H9 (cell line): ENCODE measurements at regions not wholly inside any gene's neighbourhood (a gene's known extent, or its start where the extent isn't known, plus 50 kb on each side); places are given as distances from the start of the nearest gene placed in this dataset.

Source experiments
- DNase-seq: peaks from one replicate; pipeline ENCODE4 v3.0.0-alpha.2; 2017
- H2AFZ ChIP-seq: one replicate; pipeline ENCODE4 v1.6.1; 2013; ENCODE audit warnings: mild to moderate bottlenecking, low read length, control low read depth, moderate library complexity
- H2AK5ac ChIP-seq: 2 replicates; pipeline ENCODE4 v1.6.1; 2013; ENCODE audit warnings: low read length, control low read depth, mixed read lengths; ENCODE audit not compliant: insufficient read length
- H2BK120ac ChIP-seq: one replicate; pipeline ENCODE4 v1.6.1; 2013; ENCODE audit warnings: low read depth, mild to moderate bottlenecking, low read length, control low read depth, inconsistent platforms; ENCODE audit not compliant: poor library complexity, severe bottlenecking
- H2BK12ac ChIP-seq: 2 replicates; pipeline ENCODE4 v1.6.1; 2013; ENCODE audit warnings: low read length, control low read depth, mixed read lengths, low read depth; ENCODE audit not compliant: insufficient read length
- H2BK15ac ChIP-seq: 2 replicates; pipeline ENCODE4 v1.6.1; 2013; ENCODE audit warnings: low read depth, low read length, control low read depth
- H2BK20ac ChIP-seq: one replicate; pipeline ENCODE4 v1.6.1; 2013; ENCODE audit warnings: low read depth, mild to moderate bottlenecking, low read length, control low read depth, inconsistent platforms; ENCODE audit not compliant: poor library complexity, severe bottlenecking
- H2BK5ac ChIP-seq: 2 replicates; pipeline ENCODE4 v1.6.1; 2013; ENCODE audit warnings: low read length, control low read depth, mixed read lengths; ENCODE audit not compliant: insufficient read length
- H3K14ac ChIP-seq: 2 replicates; pipeline ENCODE4 v1.6.1; 2013; ENCODE audit warnings: low read length, control low read depth; ENCODE audit not compliant: insufficient read depth
- H3K18ac ChIP-seq: 2 replicates; pipeline ENCODE4 v1.6.1; 2013; ENCODE audit warnings: low read depth, mild to moderate bottlenecking, mixed read lengths, low read length, control low read depth; ENCODE audit not compliant: insufficient read length
- H3K23ac ChIP-seq: 2 replicates; pipeline ENCODE4 v1.6.1; 2013; ENCODE audit warnings: low read length, control low read depth, mixed read lengths, low read depth; ENCODE audit not compliant: insufficient read length
- H3K23me2 ChIP-seq: 2 replicates; pipeline ENCODE4 v1.6.1; 2013; ENCODE audit warnings: low read depth, mild to moderate bottlenecking, mixed read lengths, low read length, control low read depth; ENCODE audit not compliant: insufficient read length, poor library complexity, severe bottlenecking
- H3K27ac ChIP-seq: 2 replicates; pipeline ENCODE4 v1.5.1; 2013; ENCODE audit warnings: low read length, control low read depth, mixed read lengths, low read depth; ENCODE audit not compliant: insufficient read length
- H3K27me3 ChIP-seq: 2 replicates; pipeline ENCODE4 v1.6.1; 2013; ENCODE audit warnings: low read length, control low read depth, inconsistent platforms; ENCODE audit not compliant: insufficient read depth
- H3K4ac ChIP-seq: 2 replicates; pipeline ENCODE4 v1.6.1; 2013; ENCODE audit warnings: low read depth, mild to moderate bottlenecking, control low read depth, inconsistent platforms, low read length, moderate library complexity
- H3K4me1 ChIP-seq: 2 replicates; pipeline ENCODE4 v1.6.1; 2013; ENCODE audit warnings: low read length, control low read depth, inconsistent platforms; ENCODE audit not compliant: insufficient read depth
- H3K4me2 ChIP-seq: 2 replicates; pipeline ENCODE4 v1.6.1; 2013; ENCODE audit warnings: low read length, control low read depth, mixed read lengths; ENCODE audit not compliant: insufficient read length, insufficient read depth
- H3K56ac ChIP-seq: 2 replicates; pipeline ENCODE4 v1.6.1; 2013; ENCODE audit warnings: low read depth, mild to moderate bottlenecking, mixed read lengths, low read length, control low read depth; ENCODE audit not compliant: insufficient read length
- H3K79me1 ChIP-seq: 2 replicates; pipeline ENCODE4 v1.6.1; 2013; ENCODE audit warnings: low read depth, mild to moderate bottlenecking, moderate library complexity, low read length, control low read depth, inconsistent platforms; ENCODE audit not compliant: insufficient read depth, poor library complexity, severe bottlenecking
- H3K79me2 ChIP-seq: 2 replicates; pipeline ENCODE4 v1.6.1; 2013; ENCODE audit warnings: low read length, control low read depth, inconsistent platforms; ENCODE audit not compliant: insufficient read depth
- H3K9ac ChIP-seq: 2 replicates; pipeline ENCODE4 v1.6.1; 2013; ENCODE audit warnings: low read length, control low read depth, mixed read lengths; ENCODE audit not compliant: insufficient read length; ENCODE audit errors: extremely low read depth
- H3K9me3 ChIP-seq: one replicate; pipeline ENCODE4 v1.6.1; 2013; ENCODE audit warnings: low read depth, low read length, inconsistent platforms; ENCODE audit not compliant: control insufficient read depth
- H3T11ph ChIP-seq: one replicate; pipeline ENCODE4 v1.6.1; 2013; ENCODE audit warnings: mild to moderate bottlenecking, low read length, control low read depth, inconsistent platforms
- H4K20me1 ChIP-seq: one replicate; pipeline ENCODE4 v1.6.1; 2013; ENCODE audit not compliant: control insufficient read depth, insufficient read length, insufficient read depth
- H4K5ac ChIP-seq: 2 replicates; pipeline ENCODE4 v1.6.1; 2013; ENCODE audit warnings: low read depth, mild to moderate bottlenecking, mixed read lengths, low read length, control low read depth; ENCODE audit not compliant: insufficient read length
- H4K8ac ChIP-seq: replicated peaks from 2 replicates; pipeline ENCODE4 v1.6.1; 2013; ENCODE audit warnings: low read length, control low read depth, mixed read lengths, low read depth; ENCODE audit not compliant: insufficient read length
- H4K91ac ChIP-seq: 2 replicates; pipeline ENCODE4 v1.6.1; 2013; ENCODE audit warnings: low read depth, mild to moderate bottlenecking, moderate library complexity, mixed read lengths, low read length, control low read depth; ENCODE audit not compliant: insufficient read length
- H3K27ac Mint-ChIP-seq, 3 experiments: 2 replicates in 2 of 3; 3 replicates in 1 of 3; pipeline ENCODE4 v1.8.0; 2020 to 2021; ENCODE audit warnings: mixed read lengths in 3 of 3, mild to moderate bottlenecking in 1 of 3, moderate library complexity in 1 of 3
- H3K27me3 Mint-ChIP-seq: 2 replicates; pipeline ENCODE4 v1.8.0; 2021; ENCODE audit warnings: low read depth, mild to moderate bottlenecking, moderate library complexity, mixed read lengths
- H3K36me3 Mint-ChIP-seq, 3 experiments: 2 replicates in 2 of 3; 3 replicates in 1 of 3; pipeline ENCODE4 v1.8.0; 2020 to 2021; ENCODE audit warnings: low read depth in 3 of 3, mixed read lengths in 3 of 3; ENCODE audit not compliant: insufficient read depth in 1 of 3
- H3K4me1 Mint-ChIP-seq, 2 experiments: 2 replicates each; pipeline ENCODE4 v1.8.0; 2020; ENCODE audit warnings: mixed read lengths in 2 of 2
- H3K4me3 Mint-ChIP-seq, 2 experiments: 2 replicates in 1 of 2; 3 replicates in 1 of 2; pipeline ENCODE4 v1.8.0; 2020 to 2021; ENCODE audit warnings: mild to moderate bottlenecking in 2 of 2, mixed read lengths in 2 of 2, moderate library complexity in 1 of 2
- H3K9me3 Mint-ChIP-seq, 2 experiments: 2 replicates in 1 of 2; 3 replicates in 1 of 2; pipeline ENCODE4 v1.8.0; 2020; ENCODE audit warnings: mild to moderate bottlenecking in 2 of 2, mixed read lengths in 2 of 2, moderate library complexity in 1 of 2
- WGBS: extraction: QIAGEN DNeasy Blood & Tissue Kit; methylation state at CpG from one replicate; pipeline ENCODE4 v1.1.7; 2013; ENCODE audit warnings: missing lambda C conversion rate, low lambda C conversion rate, mixed read lengths; ENCODE audit not compliant: insufficient read length; ENCODE audit errors: extremely low coverage; 5-methylcytosine and 5-hydroxymethylcytosine counted together
- TF ChIP-seq, protein P1 (sequence below): fragments of 200-600 bp; sonication (generic); conservative IDR thresholded peaks from 3 replicates; pipeline ENCODE4 v1.8.0; 2021; ENCODE audit warnings: antibody characterized with exemption, mild to moderate bottlenecking

GRCh38 chr14:100443603-100444002, 120.5 kb downstream of the SLC25A47 start:
- no peak for DNase-seq
- H3T11ph ChIP-seq: no peak overlapping the region
- no peak overlapping the region for H3K27ac ChIP-seq
- H3K18ac ChIP-seq: no peak overlapping the region
- H3K4me3 Mint-ChIP-seq: no peak overlapping the region
- H3K79me2 ChIP-seq: no peaks in the 10 kb centered on the region
- H4K91ac ChIP-seq: no peak overlapping the region
- H2BK120ac ChIP-seq: no peak overlapping the region
- TF ChIP-seq, protein P1, sequence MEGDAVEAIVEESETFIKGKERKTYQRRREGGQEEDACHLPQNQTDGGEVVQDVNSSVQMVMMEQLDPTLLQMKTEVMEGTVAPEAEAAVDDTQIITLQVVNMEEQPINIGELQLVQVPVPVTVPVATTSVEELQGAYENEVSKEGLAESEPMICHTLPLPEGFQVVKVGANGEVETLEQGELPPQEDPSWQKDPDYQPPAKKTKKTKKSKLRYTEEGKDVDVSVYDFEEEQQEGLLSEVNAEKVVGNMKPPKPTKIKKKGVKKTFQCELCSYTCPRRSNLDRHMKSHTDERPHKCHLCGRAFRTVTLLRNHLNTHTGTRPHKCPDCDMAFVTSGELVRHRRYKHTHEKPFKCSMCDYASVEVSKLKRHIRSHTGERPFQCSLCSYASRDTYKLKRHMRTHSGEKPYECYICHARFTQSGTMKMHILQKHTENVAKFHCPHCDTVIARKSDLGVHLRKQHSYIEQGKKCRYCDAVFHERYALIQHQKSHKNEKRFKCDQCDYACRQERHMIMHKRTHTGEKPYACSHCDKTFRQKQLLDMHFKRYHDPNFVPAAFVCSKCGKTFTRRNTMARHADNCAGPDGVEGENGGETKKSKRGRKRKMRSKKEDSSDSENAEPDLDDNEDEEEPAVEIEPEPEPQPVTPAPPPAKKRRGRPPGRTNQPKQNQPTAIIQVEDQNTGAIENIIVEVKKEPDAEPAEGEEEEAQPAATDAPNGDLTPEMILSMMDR: no peak
- H3K14ac ChIP-seq: no peak overlapping the region
- H3K23ac ChIP-seq: no peak overlapping the region
- no CpG with 5 or more reads among the region's 8 CpGs for WGBS
- no peaks in the 10 kb centered on the region for H3K27me3 Mint-ChIP-seq
- no peak overlapping the region for H3K4ac ChIP-seq
- H2AFZ ChIP-seq: no peak overlapping the region
- H2BK5ac ChIP-seq: no peak overlapping the region
- no peaks in the 10 kb centered on the region for H3K79me1 ChIP-seq
- no peaks in the 10 kb centered on the region for H3K36me3 Mint-ChIP-seq
- no peaks in the 10 kb centered on the region for H3K27me3 ChIP-seq
- no peaks in the 10 kb centered on the region for H3K9me3 ChIP-seq
- H4K5ac ChIP-seq: no peak overlapping the region
- H2AK5ac ChIP-seq: no peak overlapping the region
- no peak overlapping the region; a peak in 2 of 7 replicates for H3K27ac Mint-ChIP-seq
- H3K9ac ChIP-seq: no peak overlapping the region
- H3K4me2 ChIP-seq: no peak overlapping the region
- no peak overlapping the region for H2BK15ac ChIP-seq
- H2BK20ac ChIP-seq: no peak overlapping the region
- peaks cover 39% of the 10 kb centered on the region in 2 experiments for H3K4me1 Mint-ChIP-seq
- H3K9me3 Mint-ChIP-seq: no peaks in the 10 kb centered on the region
- H3K23me2 ChIP-seq: no peaks in the 10 kb centered on the region
- no peak overlapping the region for H4K8ac ChIP-seq
- peaks cover 2% of the 10 kb centered on the region; the same call in 1 of the 2 replicates for H3K4me1 ChIP-seq
- no peak overlapping the region for H3K56ac ChIP-seq
- no peaks in the 10 kb centered on the region for H4K20me1 ChIP-seq
- no peak overlapping the region for H2BK12ac ChIP-seq
